Activated CD4-positive, alpha-beta T cell treated with anti-CD3 and anti-CD28 coated beads, Interleukin-2, amount 10 ng/mL, durations not matched to agents 24 days and 14 days (primary cell): ENCODE measurements at regions not wholly inside any gene's neighbourhood (a gene's known extent, or its start where the extent isn't known, plus 50 kb on each side); places are given as distances from the start of the nearest gene placed in this dataset.

Source experiments
- DNase-seq: peaks from one replicate; pipeline ENCODE4 v3.0.0; 2022
- H3K27ac Mint-ChIP-seq: one replicate; pipeline ENCODE4 v1.8.0; 2022; ENCODE audit warnings: mild to moderate bottlenecking, mixed read lengths
- H3K27me3 Mint-ChIP-seq: one replicate; pipeline ENCODE4 v1.8.0; 2022; ENCODE audit warnings: mixed read lengths
- H3K36me3 Mint-ChIP-seq: one replicate; pipeline ENCODE4 v1.8.0; 2022; ENCODE audit warnings: low read depth, mild to moderate bottlenecking, mixed read lengths
- H3K4me1 Mint-ChIP-seq: one replicate; pipeline ENCODE4 v1.8.0; 2021; ENCODE audit warnings: mixed read lengths
- H3K4me3 Mint-ChIP-seq: one replicate; pipeline ENCODE4 v1.8.0; 2022; ENCODE audit warnings: mild to moderate bottlenecking, moderate library complexity, mixed read lengths
- H3K9me3 Mint-ChIP-seq: one replicate; pipeline ENCODE4 v1.8.0; 2021; ENCODE audit warnings: mixed read lengths
- intact Hi-C: fragments of 100-400 bp; cut with micrococcal nuclease; formaldehyde crosslinking; loops from one replicate; pipeline ENCODE4 v1.15.1; 2023

DNA sequence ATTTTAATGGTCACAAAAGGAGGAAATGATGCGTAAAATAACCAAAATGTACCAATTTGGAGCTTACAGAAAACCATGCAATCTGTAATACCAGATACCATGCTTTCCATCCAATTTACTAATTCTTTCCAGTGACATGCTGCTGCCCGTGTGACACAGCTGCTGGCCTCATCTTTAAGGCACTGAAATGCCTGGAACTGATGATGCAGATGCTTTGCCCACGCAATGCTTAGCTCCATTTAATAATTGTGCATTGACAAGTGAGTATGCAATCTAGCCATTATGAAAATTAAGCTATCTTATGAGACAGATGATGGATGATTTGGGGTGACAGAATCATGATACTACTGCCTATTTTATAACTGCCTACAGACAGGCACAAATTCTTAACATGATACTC is 169.2 kb upstream of the CTNND2 start:
- Mint-ChIP-seq H3K4me3 (no peak overlapping the region), H3K27me3 (no peaks in the 10 kb centered on the region), H3K4me1 (no peaks in the 10 kb centered on the region), H3K27ac (no peak overlapping the region), H3K9me3 (no peaks in the 10 kb centered on the region), H3K36me3 (no peaks in the 10 kb centered on the region)
- DNase-seq: no peak
- intact Hi-C loops: no loop called here

DNA sequence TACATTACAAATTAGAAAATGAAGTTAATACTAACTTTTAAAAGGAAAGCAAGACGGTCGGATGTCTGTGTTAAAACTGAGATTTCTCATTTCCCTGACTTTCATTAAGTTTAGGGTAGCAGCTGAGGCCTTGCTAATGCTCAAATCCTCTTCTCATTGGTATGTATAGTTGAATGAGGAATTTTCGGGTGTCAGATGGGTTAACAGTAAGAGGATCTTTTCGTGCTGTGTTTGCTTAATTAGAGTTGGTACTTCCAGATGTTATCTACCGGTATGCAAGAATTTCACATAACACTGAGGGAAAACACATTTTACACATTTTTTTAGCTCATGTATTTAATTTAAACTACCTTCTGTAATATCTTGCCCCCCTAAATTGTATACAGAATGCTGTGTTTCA is 168.2 kb upstream of the CTNND2 start:
- Mint-ChIP-seq H3K36me3 (no peaks in the 10 kb centered on the region), H3K27ac (no peak overlapping the region), H3K9me3 (no peaks in the 10 kb centered on the region), H3K27me3 (no peaks in the 10 kb centered on the region), H3K4me1 (no peaks in the 10 kb centered on the region), H3K4me3 (no peak overlapping the region)
- DNase-seq: no peak
- intact Hi-C loops: no loop called here

DNA sequence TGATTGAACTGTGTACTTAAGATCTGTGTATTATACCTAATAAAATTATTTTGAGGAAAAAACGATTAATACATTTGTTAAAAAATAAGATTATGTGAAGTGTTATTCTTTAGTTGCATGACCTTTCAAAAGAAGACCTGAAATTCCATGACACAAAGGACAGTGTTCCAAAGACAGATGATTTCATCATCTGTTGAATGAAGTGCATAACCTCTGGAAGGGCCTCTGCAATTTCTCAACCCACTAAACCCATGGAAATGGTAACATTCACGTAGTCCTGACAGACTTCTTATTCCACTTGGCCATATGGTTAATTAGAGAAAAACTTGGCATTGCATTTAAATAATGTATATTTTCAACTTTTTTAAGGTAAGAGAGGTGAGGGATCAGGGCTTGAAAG is 167.2 kb upstream of the CTNND2 start:
- intact Hi-C loops: no loop called here
- Mint-ChIP-seq H3K4me3 (no peak overlapping the region), H3K27ac (no peak overlapping the region), H3K4me1 (no peaks in the 10 kb centered on the region), H3K9me3 (no peaks in the 10 kb centered on the region), H3K36me3 (no peaks in the 10 kb centered on the region), H3K27me3 (no peaks in the 10 kb centered on the region)
- DNase-seq: no peak

DNA sequence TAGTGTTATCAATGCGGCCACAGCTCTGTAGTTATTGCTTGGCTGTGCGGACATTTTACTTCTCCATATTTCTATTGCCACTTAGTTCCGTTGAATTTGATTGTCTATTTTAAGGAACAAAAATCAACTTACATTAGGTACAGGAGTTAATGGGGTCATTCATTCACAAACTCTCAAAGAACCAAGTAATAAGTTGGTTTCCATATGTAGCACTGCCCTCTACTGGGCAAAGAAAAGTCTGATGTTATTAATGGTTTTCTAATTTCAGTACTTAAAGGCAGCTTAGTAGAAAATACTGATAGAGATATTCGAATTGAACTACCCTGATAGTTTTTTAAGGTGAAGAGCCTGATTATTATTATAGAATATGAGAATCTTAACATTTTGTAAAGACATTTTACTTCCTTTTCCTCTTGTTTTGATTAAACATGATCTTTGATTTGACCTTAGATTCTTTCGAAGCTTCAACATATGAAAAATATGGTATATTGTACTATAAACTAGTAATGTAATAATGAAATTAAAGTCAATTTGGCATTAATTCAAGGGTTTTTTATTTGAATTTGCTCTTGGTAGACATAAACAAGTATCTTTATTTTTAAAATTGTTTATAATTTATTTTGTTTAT is 119.5 kb upstream of the CTNND2 start:
- Mint-ChIP-seq H3K4me3 (no peak overlapping the region), H3K27ac (no peak overlapping the region), H3K36me3 (no peaks in the 10 kb centered on the region), H3K9me3 (no peaks in the 10 kb centered on the region), H3K4me1 (no peaks in the 10 kb centered on the region), H3K27me3 (no peaks in the 10 kb centered on the region)
- DNase-seq: no peak
- intact Hi-C loops: loop anchor here (10.0 kb wide), 1 partner anchor 1569 kb away; no protein-coding TSS in a partner anchor

DNA sequence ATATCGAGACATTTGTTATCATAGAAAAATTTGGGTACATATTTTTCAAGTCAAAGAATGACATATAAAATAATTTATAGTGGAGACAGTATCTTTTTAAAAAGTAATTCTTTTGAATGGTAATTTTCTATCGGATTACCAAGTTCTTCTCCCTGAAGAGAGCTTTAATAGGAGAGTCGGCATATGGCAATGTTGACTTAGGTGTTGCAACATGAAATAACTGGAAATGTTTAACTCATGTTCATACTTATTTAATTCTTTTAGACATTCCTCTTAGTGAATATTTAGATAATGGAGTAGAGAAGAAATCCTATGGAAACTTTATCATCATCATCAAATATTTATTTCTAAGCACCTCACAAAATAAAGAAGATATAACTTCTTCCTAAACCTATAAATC is 118.2 kb upstream of the CTNND2 start:
- H3K27ac Mint-ChIP-seq: no peak overlapping the region
- no peaks in the 10 kb centered on the region for H3K9me3 Mint-ChIP-seq
- H3K36me3 Mint-ChIP-seq: no peaks in the 10 kb centered on the region
- no peaks in the 10 kb centered on the region for H3K4me1 Mint-ChIP-seq
- no peaks in the 10 kb centered on the region for H3K27me3 Mint-ChIP-seq
- H3K4me3 Mint-ChIP-seq: no peak overlapping the region
- intact Hi-C loops: loop anchor here (10.0 kb wide), 1 partner anchor 1568 kb away; no protein-coding TSS in a partner anchor
- no peak for DNase-seq

DNA sequence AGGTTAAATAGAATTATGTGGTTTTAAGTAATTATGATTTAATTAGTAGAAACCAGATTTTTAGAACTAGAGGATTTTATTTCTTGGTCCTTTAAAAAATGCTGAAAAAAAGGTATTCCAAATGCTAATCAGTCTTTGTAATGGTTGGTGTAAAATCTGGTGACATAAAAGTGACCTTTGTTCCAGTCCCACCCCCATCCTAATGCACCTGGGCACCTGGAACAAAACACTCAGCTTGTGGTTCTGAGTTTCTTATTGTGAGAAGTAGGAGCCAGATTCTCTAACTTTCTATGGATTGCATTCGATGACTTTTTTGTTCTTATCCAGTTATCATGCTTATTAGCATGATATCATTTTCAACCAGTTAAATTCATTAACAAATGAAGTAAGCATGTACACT is 115.1 kb upstream of the CTNND2 start:
- H3K4me1 Mint-ChIP-seq: no peaks in the 10 kb centered on the region
- intact Hi-C loops: no loop called here
- no peaks in the 10 kb centered on the region for H3K9me3 Mint-ChIP-seq
- no peaks in the 10 kb centered on the region for H3K36me3 Mint-ChIP-seq
- DNase-seq: no peak
- H3K4me3 Mint-ChIP-seq: no peak overlapping the region
- H3K27ac Mint-ChIP-seq: no peak overlapping the region
- no peaks in the 10 kb centered on the region for H3K27me3 Mint-ChIP-seq

DNA sequence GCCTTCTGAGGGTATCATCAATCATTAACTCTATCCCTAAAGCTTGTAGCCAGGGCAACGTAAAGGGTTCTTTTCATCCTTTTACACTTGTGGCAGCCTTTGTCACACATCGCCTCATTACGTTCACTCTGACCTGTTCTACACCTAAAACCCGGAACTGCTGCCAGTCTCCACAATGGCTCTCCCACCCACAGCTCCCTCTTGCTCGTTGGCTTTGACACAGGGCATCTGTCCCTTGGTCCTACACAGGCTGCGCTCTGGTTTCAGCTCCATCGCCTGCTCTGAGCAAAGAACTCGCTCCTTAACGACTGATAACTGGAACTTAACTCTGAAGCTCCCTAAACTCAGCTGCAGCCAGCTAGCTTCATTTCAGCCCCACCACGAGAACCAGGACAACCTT is 112.8 kb upstream of the CTNND2 start:
- DNase-seq: no peak
- intact Hi-C loops: no loop called here
- Mint-ChIP-seq H3K27me3 (no peaks in the 10 kb centered on the region), H3K9me3 (no peaks in the 10 kb centered on the region), H3K27ac (no peak overlapping the region), H3K4me1 (no peaks in the 10 kb centered on the region), H3K36me3 (no peaks in the 10 kb centered on the region), H3K4me3 (no peak overlapping the region)

DNA sequence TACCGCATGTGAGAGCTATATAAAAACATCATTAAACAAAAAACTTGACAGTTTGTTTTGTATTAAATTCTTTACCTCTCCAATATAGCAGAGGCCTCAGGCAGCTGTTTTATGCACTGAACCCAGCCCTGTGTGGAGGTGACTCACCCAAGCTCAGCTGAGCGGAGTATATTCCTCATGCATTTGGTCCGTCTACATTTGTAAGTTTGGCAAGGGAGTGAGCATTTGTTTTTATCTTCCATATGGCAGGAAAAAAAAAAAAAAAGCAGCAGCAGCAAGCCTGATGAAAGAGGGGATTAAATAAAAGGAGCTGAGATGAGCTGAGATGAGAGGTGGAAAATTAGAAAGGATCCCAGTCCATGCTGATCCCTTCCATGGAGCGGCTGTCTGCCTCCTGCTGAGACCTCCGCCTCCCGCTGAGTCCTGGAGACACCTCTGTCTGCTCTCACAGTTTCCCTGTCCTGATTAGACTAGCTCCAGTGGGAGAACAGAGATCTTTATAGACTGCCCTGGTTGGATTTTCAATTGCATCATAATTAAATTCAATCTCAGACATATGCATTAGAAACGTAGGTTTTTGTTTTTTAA is 112.0 kb upstream of the CTNND2 start:
- Mint-ChIP-seq H3K36me3 (no peaks in the 10 kb centered on the region), H3K4me1 (no peaks in the 10 kb centered on the region), H3K27me3 (no peaks in the 10 kb centered on the region), H3K4me3 (no peak overlapping the region), H3K27ac (no peak overlapping the region), H3K9me3 (no peaks in the 10 kb centered on the region)
- no peak for DNase-seq
- intact Hi-C loops: no loop called here

DNA sequence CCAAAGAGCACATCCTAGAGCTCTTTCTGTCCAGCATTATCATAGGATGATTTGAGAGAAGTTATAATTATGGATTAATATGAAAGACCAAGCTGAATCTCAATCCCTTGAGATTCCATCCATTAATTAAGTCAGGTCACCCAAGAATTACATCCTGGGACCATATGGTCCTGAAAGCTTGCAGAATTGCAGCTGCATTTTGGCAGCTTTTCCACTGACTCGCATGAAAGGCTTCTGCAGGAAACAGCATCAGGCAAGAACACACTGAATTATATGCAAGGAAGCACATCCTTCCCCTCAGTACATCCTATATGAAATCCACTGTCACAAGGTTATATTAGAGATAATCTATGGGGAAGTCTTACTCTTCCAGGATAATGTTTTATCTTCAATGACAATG is 109.1 kb upstream of the CTNND2 start:
- H3K4me1 Mint-ChIP-seq: no peaks in the 10 kb centered on the region
- intact Hi-C loops: no loop called here
- no peaks in the 10 kb centered on the region for H3K27me3 Mint-ChIP-seq
- H3K4me3 Mint-ChIP-seq: no peak overlapping the region
- DNase-seq: no peak
- H3K36me3 Mint-ChIP-seq: no peaks in the 10 kb centered on the region
- H3K9me3 Mint-ChIP-seq: peaks cover 3% of the 10 kb centered on the region
- no peak overlapping the region for H3K27ac Mint-ChIP-seq

DNA sequence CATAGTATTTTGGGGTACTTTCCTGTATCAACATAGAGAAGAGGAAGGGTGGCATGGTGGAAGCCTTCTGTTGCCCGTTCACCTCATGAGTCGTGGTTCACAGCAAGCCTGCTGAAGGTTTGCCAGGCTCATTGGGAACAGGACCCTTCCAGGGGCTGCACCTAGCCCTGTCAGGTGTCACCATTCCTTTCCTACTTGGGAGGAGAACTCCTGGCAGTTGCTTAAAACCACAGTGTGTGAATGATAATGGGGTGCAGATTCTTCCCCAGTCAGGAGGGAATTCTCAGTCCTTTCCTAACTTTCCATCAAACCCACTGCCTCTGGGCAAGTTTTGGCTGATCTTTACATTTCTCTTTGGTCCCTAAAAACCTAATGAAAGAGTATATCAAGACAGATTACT is 99.4 kb upstream of the CTNND2 start:
- intact Hi-C loops: no loop called here
- Mint-ChIP-seq H3K27me3 (no peaks in the 10 kb centered on the region), H3K4me3 (no peak overlapping the region), H3K4me1 (no peaks in the 10 kb centered on the region), H3K36me3 (no peaks in the 10 kb centered on the region), H3K27ac (no peak overlapping the region), H3K9me3 (no peaks in the 10 kb centered on the region)
- DNase-seq: no peak

DNA sequence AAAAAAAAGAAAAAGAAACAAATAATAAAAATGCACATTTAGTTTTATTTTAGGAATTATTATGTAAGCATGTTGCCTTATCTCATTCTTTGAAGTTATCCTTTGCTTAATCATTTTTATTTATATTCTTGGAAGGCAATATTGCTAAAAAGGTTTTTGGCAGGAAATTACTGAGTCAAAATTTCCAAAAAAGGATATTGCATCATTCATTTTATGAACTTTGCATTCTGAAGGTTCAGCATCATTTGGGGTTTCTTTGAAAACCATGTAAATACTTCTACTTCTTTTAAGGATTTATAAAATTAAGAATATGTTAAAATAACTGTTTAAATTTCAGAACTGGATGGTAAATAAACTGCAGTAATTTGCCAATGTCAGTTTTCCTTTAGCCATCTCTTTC is 94.2 kb upstream of the CTNND2 start:
- H3K27me3 Mint-ChIP-seq: no peaks in the 10 kb centered on the region
- no peak for DNase-seq
- H3K9me3 Mint-ChIP-seq: peaks cover 13% of the 10 kb centered on the region
- intact Hi-C loops: no loop called here
- H3K27ac Mint-ChIP-seq: no peak overlapping the region
- no peak overlapping the region for H3K4me3 Mint-ChIP-seq
- H3K36me3 Mint-ChIP-seq: no peaks in the 10 kb centered on the region
- H3K4me1 Mint-ChIP-seq: no peaks in the 10 kb centered on the region

DNA sequence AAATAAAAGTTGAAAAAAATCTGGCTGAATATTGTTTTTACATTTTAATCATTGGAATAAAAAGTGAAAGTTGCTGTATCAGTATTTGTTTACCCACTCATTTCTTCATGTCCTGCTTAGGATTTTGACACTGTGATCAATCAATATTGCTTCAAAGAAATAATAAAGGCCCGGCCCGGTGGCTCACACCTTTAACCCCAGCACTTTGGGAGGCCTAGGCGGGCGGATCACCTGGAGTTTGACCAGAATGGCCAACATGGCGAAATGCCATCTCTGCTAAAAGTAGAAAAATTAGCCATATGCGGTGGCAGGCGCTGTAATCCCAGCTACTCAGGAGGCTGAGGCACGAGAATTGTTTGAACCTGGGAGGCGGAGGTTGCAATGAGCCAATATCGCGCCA is 93.7 kb upstream of the CTNND2 start:
- intact Hi-C loops: no loop called here
- Mint-ChIP-seq H3K4me1 (no peaks in the 10 kb centered on the region), H3K36me3 (no peaks in the 10 kb centered on the region), H3K4me3 (no peak overlapping the region), H3K9me3 (peaks cover 13% of the 10 kb centered on the region), H3K27ac (no peak overlapping the region), H3K27me3 (no peaks in the 10 kb centered on the region)
- no peak for DNase-seq

DNA sequence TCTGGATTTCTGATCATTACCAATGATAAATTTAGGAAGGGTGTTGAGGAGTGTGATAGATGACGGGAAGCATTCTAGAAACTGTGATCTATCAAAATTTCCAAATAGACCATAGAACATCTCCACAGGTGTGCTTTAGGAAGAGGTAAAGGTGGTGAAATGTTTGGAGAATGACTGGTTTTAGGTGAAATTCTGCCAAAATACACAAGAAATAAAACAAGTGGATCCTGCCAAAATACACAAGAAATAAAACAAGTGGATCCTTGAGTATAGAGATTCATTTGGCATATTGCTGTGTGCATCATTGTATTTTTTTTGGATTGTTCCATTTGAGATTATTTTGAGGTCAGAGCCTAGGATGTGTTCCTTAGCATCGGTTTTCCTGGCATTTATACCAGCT is 88.3 kb upstream of the CTNND2 start:
- intact Hi-C loops: no loop called here
- H3K4me3 Mint-ChIP-seq: no peak overlapping the region
- H3K27ac Mint-ChIP-seq: no peak overlapping the region
- H3K36me3 Mint-ChIP-seq: no peaks in the 10 kb centered on the region
- no peaks in the 10 kb centered on the region for H3K4me1 Mint-ChIP-seq
- DNase-seq: no peak
- H3K27me3 Mint-ChIP-seq: no peaks in the 10 kb centered on the region
- peaks cover 13% of the 10 kb centered on the region for H3K9me3 Mint-ChIP-seq

DNA sequence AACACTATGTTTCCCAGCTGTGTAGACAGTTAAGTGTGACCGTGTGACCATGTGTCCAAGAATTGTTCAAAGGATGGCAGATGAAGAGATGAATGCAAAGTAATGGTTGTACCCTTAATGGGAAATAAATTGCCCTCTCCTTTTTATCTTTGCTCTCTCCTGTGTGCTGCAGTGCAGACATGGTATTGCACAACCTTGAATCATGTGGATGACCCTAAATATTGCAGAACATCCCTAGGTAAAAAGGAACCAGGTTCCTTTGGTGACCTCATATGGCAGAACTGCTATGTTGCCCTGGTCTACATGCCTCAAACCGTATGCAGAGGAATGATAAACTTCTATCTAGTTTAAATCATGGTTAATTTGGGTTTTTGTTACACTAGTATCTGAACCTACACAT is 81.7 kb upstream of the CTNND2 start:
- intact Hi-C loops: no loop called here
- DNase-seq: no peak
- H3K36me3 Mint-ChIP-seq: no peaks in the 10 kb centered on the region
- H3K4me3 Mint-ChIP-seq: no peak overlapping the region
- H3K27ac Mint-ChIP-seq: no peak overlapping the region
- no peaks in the 10 kb centered on the region for H3K27me3 Mint-ChIP-seq
- no peaks in the 10 kb centered on the region for H3K9me3 Mint-ChIP-seq
- no peaks in the 10 kb centered on the region for H3K4me1 Mint-ChIP-seq

DNA sequence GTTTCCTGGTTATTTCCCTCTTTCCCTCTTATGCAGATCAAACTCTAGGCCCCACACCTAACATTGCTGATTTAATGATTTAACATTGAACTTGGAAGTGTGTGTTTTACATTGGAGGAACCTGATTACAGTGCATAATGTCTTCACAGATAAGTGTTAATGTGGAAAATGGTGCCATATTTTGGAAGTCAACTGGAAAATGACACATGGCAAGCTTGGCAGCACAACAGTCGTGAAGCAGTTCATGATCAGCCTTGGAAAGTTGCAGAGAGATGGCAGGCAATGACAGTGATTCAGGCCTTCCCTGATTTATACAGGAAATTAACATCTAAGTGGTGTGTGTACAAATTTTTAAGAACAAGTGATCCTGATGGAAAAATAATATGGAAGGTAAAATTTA is 80.0 kb upstream of the CTNND2 start:
- Mint-ChIP-seq H3K27me3 (no peaks in the 10 kb centered on the region), H3K9me3 (no peaks in the 10 kb centered on the region), H3K27ac (no peak overlapping the region), H3K4me3 (no peak overlapping the region), H3K4me1 (no peaks in the 10 kb centered on the region), H3K36me3 (no peaks in the 10 kb centered on the region)
- intact Hi-C loops: no loop called here
- no peak for DNase-seq
